ENCODE measurements at regions not wholly inside any gene's neighbourhood (a gene's known extent, or its start where the extent isn't known, plus 50 kb on each side); places are given as distances from the start of the nearest gene placed in this dataset.

DNA sequence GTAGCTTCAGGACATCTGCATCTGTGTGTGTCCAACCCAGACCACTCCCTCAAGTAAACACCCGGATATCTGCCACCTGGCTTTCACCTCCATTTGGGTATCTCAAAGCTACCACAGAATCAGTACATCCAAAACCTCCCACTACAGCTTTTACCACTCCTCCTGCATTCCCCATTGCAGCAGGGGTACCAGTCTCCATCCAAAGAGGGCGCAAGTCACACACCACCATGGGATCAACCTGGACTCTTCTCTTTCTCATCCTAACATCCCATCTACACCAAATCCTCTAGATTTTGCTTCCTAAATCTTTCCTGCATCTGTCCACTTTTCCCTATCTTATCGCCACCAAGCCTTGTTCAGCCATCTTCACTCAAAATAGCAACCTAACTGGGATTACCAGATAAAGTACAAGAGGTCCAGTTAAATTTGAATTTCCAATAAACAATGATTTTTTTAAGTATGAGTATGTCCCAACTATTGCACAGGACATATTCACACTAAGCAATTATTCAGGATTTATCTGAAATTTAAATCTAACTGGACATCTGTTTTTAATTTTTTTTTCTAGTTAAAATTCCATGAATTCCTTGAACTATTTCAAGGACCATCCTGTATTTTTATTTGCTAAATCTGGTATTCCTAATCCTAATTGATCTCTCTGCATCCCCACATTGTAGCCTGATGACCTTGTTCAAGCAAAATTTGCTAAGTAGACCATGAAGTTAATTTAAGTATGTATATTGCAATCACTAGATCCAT, 164.3 kb upstream of the MLN start:
- intact Hi-C loops (cut with DNase I), result no loop called here

GRCh38 chr6:33967265-33967767, 163.5 kb upstream of the MLN start:
- Histone ChIP-seq H3K4me3 (no peak overlapping the region), H3K4me1 (no peaks in the 10 kb centered on the region), H3K27ac (no peak overlapping the region), H3K9me3 (no peaks in the 10 kb centered on the region), H3K36me3 (no peaks in the 10 kb centered on the region), H3K27me3 (peaks cover 9% of the 10 kb centered on the region)
- peak; percentile 35 for DNase-seq
- intact Hi-C loops (cut with DNase I), result no loop called here
- TF ChIP-seq, protein P1, sequence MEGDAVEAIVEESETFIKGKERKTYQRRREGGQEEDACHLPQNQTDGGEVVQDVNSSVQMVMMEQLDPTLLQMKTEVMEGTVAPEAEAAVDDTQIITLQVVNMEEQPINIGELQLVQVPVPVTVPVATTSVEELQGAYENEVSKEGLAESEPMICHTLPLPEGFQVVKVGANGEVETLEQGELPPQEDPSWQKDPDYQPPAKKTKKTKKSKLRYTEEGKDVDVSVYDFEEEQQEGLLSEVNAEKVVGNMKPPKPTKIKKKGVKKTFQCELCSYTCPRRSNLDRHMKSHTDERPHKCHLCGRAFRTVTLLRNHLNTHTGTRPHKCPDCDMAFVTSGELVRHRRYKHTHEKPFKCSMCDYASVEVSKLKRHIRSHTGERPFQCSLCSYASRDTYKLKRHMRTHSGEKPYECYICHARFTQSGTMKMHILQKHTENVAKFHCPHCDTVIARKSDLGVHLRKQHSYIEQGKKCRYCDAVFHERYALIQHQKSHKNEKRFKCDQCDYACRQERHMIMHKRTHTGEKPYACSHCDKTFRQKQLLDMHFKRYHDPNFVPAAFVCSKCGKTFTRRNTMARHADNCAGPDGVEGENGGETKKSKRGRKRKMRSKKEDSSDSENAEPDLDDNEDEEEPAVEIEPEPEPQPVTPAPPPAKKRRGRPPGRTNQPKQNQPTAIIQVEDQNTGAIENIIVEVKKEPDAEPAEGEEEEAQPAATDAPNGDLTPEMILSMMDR (IDR thresholded peaks at IDR 0.05), result no peak
- ATAC-seq, result no peak

More for the DNA sequence above, 164.3 kb upstream of the MLN start:
- no peaks in the 10 kb centered on the region for H3K4me1 ChIP-seq
- H3K36me3 ChIP-seq, result no peaks in the 10 kb centered on the region
- DNase-seq (no peak), ATAC-seq (no peak)
- no peaks in the 10 kb centered on the region for H3K9me3 ChIP-seq
- TF ChIP-seq, protein P1 (IDR thresholded peaks at IDR 0.05), result no peak
- H3K27ac ChIP-seq, result no peak overlapping the region
- peaks cover 15% of the 10 kb centered on the region for H3K27me3 ChIP-seq
- H3K4me3 ChIP-seq, result no peak overlapping the region

DNA sequence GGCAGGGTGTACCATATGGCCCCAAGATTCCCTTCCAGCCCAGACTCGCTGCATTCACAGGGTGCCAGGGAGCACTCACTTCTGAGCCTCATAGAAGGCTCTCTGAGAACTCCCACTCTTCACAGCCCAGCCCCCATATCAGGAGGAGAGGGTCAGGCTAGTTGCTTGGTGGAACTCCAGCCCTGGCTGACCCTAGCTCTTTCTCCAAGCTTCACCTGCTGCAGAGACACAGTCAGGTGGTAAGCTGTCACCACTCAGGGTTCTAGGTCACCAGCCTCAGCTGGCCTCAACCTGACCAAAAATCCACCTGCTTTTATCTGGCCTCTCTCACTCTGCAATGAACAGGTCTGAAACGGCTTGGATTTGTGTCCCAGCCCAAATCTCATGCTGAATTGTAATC, 162.7 kb upstream of the MLN start:
- peak; percentile 7 for DNase-seq
- TF ChIP-seq, protein P1 (IDR thresholded peaks at IDR 0.05), result no peak
- Histone ChIP-seq H3K36me3 (no peaks in the 10 kb centered on the region), H3K27me3 (peaks cover 4% of the 10 kb centered on the region), H3K9me3 (no peaks in the 10 kb centered on the region), H3K4me1 (no peaks in the 10 kb centered on the region), H3K27ac (no peak overlapping the region), H3K4me3 (no peak overlapping the region)
- ATAC-seq, result no peak
- intact Hi-C loops (cut with DNase I), result no loop called here

DNA sequence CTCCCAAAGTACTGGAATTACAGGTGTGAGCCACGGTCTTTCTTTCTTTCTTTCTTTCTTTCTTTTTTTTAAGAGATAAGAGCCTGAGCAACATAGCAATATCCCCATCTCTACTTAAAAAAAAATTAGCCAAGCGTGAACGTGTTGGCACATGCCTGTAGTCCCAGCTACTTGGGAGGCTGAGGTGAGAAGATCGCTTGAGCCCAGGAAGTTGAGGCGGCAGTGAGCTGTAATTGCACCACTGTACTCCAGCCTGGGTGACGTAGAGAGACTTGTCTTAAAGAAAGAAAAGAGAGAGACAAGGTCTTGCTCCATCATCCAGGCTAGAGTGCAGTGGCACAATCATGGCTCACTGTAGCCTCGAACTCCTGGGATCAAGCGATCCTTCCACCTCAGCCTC, 162.0 kb upstream of the MLN start:
- ATAC-seq (no peak), DNase-seq (peak; percentile 7)
- Histone ChIP-seq H3K4me1 (no peaks in the 10 kb centered on the region), H3K27me3 (peaks cover 4% of the 10 kb centered on the region), H3K9me3 (no peaks in the 10 kb centered on the region), H3K4me3 (no peak overlapping the region), H3K27ac (no peak overlapping the region), H3K36me3 (no peaks in the 10 kb centered on the region)
- intact Hi-C loops (cut with DNase I), result no loop called here
- TF ChIP-seq, protein P1 (IDR thresholded peaks at IDR 0.05), result no peak

- H3K4me3 ChIP-seq, result no peak overlapping the region
- TF ChIP-seq, protein P1 (IDR thresholded peaks at IDR 0.05), result no peak
- DNase-seq, result no peak
- intact Hi-C loops (cut with DNase I), result no loop called here
- no peak overlapping the region for H3K27ac ChIP-seq
- peaks cover 4% of the 10 kb centered on the region for H3K27me3 ChIP-seq
- H3K36me3 ChIP-seq, result no peaks in the 10 kb centered on the region
- ATAC-seq, result no peak
- H3K9me3 ChIP-seq, result no peaks in the 10 kb centered on the region
- H3K4me1 ChIP-seq, result no peaks in the 10 kb centered on the region
Observed at GRCh38 chr6:33964387-33964786, 160.6 kb upstream of the MLN start.
